ENCODE measurements at regions not wholly inside any gene's neighbourhood (a gene's known extent, or its start where the extent isn't known, plus 50 kb on each side); places are given as distances from the start of the nearest gene placed in this dataset.

DNA sequence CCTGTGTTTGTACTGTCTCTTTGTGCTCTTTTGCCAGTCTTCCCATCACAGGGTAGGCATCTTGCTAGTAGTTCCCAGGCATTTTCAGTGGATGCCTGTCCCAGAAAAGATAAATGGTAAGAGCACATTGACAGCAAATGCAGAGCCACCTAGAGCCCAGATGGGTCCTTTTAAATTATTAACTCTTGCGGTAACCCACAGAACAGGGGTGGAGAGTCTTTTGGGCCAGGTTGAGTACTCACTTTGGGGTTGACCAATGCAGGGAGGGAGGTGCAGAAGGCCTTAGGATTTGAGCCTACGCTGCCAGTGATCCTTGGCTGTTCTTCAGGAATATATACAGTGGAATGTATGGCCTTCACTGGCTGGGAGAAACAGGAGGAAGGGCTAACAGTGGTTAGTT is 173.8 kb downstream of the MSN start:
- TF ChIP-seq POLR2AphosphoS5 (IDR thresholded peaks at IDR 0.05; ENCODE audit: low read depth, low read length) (no peak), EGR1 (IDR thresholded peaks at IDR 0.05; ENCODE audit: borderline replicate concordance, low read depth, low read length) (no peak), CHD2 (IDR thresholded peaks at IDR 0.05; ENCODE audit: low read length) (no peak), ZNF274 (IDR thresholded peaks at IDR 0.05; ENCODE audit: borderline replicate concordance, extremely low read depth, low read length) (no peak), JUND (IDR thresholded peaks at IDR 0.05; ENCODE audit: low read length) (no peak)
- TF ChIP-seq, protein P1, sequence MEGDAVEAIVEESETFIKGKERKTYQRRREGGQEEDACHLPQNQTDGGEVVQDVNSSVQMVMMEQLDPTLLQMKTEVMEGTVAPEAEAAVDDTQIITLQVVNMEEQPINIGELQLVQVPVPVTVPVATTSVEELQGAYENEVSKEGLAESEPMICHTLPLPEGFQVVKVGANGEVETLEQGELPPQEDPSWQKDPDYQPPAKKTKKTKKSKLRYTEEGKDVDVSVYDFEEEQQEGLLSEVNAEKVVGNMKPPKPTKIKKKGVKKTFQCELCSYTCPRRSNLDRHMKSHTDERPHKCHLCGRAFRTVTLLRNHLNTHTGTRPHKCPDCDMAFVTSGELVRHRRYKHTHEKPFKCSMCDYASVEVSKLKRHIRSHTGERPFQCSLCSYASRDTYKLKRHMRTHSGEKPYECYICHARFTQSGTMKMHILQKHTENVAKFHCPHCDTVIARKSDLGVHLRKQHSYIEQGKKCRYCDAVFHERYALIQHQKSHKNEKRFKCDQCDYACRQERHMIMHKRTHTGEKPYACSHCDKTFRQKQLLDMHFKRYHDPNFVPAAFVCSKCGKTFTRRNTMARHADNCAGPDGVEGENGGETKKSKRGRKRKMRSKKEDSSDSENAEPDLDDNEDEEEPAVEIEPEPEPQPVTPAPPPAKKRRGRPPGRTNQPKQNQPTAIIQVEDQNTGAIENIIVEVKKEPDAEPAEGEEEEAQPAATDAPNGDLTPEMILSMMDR (IDR thresholded peaks at IDR 0.05; ENCODE audit: control extremely low read depth in 1 of 3, insufficient read depth in 1 of 3, low read depth in 1 of 3, low read length in 3 of 3), result no peak
- TF ChIP-seq, protein P2, sequence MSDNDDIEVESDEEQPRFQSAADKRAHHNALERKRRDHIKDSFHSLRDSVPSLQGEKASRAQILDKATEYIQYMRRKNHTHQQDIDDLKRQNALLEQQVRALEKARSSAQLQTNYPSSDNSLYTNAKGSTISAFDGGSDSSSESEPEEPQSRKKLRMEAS (IDR thresholded peaks at IDR 0.05), result no peak

Measured in H1 (cell line).